ENCODE measurements at regions not wholly inside any gene's neighbourhood (a gene's known extent, or its start where the extent isn't known, plus 50 kb on each side); places are given as distances from the start of the nearest gene placed in this dataset.
"Not testable (repeated sequence)": the region's sequence is repeated elsewhere in the genome, so short reads cannot be mapped to it uniquely, and the experiment has no call there.

GRCh38 chr20:40856653-40857052 lies 167.6 kb upstream of the MAFB start:
- DNase-seq: no peak

- peak; percentile 37 for DNase-seq
Measured at GRCh38 chr20:40860487-40860902, 168.1 kb upstream of the TOP1 start.

DNA sequence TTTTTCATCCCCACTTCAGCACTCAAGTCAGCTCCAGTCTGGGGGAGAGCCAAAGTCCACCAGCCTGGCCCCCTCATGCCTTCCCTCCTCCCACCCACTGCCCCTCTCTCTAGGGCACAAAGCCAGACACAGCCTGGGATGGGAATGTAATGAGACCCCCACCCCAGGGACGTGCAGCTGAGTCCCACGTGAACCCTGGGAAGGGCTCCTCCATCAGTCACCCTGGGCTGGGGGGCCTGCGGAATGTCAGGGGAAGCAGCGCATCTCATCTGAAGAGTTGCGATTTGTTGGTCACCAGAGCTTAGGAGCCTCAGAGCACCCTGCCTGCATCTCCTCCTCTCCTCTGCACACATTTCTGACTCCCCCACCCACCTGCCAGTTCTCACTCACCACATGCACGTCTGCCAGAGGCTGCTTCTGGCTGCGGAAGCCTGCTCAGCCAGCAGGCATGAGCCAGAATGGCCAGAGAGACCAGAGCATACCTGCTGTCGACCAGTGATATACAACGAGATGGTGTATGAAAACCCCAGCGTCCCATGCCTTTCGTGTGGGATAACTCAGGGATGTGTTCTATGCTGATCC lies 167.1 kb upstream of the TOP1 start:
- DNase-seq: no peak

- no peak for DNase-seq
Measured at GRCh38 chr20:40863355-40863919, 165.2 kb upstream of the TOP1 start.

GRCh38 chr20:40864470-40864869 lies 164.2 kb upstream of the TOP1 start:
- no peak for DNase-seq

- DNase-seq: no peak
Measured at GRCh38 chr20:40865095-40865494, 163.5 kb upstream of the TOP1 start.

GRCh38 chr20:40866056-40866455 lies 162.6 kb upstream of the TOP1 start:
- DNase-seq: no peak

DNA sequence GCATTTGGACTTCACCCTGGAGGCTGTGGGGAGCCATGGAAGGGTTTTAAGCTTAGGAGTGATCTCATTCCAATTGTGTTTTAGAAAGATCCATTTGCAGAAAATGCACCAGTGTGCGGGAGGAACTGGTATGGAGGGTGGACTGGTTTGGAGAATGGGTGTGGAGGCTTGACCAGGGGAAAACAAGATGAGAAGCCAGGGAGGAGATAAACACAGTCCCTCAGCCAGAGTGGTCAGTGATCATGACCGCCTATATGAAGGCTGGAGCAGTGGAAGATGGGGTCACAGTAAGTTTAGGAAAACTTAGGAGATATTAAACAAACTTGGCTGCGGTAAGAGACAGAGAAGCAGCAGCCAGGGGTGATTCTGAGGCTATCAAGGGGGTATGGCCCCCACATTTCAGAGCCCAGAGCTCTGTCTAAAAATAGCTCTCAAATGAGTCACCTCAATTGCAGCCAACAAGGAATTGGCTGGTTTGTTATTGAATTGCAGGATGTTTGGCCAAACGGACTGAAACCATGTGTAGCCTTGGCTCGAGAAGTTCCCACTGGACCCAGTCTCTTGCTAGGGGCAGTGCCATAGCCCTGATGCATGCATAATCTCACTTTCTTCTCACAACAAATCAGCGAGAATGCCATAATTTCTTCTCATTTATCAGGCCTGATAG lies 159.9 kb upstream of the TOP1 start:
- DNase-seq: peak; percentile 69

DNA sequence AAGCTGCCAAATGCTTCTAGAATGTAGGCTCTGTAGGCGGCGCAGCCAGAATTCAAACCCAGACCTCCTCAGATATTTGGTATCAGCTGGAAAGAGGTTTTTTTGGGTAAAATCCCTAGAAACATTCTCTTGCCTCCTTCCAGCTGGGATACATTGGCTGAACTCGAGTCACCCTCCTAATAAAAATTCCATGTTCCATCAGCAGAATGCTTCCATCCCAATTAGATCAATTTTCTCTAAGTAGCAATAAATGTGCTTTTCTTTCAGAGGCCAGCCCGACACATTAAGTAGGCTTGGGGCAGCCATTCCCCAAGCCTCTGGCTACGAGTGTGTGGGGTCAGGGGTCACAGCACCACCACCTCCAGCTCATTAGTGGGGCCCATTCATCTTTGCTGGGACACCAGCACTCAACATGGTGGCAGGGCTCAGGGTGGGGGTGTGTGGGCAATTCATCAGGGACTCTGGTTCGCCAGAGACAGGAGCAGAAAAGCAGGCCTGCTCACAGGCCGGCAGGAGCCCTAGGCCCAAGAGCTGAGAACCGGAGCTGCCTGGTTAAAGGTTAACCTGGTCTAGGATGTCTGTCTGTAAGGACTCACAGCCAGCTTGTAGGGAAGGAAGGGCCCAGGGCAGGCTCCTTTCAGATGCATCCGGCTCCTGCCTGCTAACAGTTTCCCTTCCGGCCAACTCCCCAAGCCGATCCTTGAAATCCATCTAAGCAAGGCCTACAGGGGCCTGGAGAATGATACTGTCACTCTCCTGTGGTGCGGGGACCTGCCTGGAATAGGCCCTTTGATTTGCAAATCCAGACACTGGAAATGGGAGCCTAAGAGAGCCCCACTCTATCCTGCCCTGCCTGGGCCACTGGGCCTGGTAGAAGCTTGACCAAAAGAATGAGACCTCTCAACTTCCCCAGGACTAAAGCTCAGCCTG lies 159.1 kb upstream of the TOP1 start:
- DNase-seq: no peak

DNA sequence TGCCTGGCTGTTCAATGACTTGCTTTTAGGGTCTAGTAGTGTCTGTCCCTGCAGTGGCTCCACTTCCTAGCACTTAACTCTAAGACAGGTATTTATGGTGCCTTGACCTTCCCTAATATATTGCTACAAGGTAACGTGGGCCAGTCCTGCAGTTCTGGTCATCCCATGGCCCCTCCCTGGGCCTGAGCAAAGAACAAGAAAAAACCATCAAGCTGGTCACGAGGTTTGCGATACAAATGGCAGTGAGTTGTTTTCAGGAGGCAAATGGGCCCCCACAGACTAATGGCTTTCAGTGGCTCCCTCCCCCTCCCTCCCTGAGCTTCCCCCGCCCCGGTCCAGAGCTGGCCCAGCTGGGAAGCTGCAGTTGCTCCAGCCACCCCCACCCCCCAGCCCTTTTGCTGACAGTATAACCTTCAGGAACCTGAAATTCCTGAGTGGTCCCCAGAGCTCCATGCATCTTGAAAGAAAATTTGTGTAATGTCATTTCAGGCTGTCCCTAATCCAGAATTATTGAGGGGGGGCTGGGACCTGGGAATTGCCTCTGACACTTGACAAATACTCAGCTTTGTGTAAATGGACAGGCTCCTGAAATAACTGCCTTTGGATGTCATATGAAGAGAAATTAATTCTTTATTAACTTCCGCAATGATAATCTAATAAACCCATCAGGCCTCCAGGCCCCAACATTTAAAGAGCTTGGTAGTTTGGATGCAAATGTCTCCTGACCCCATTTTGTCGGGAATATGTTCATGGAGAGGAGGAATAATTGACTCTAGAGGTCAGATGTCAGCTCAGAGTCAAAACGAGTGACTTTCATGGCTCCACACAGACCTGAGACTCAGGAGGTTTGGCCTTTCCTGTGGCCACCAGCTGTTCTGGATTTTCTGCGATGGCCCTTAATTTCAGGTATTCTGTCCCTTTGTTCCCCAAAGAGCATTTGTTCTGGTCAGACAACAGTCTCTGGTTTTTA lies 153.2 kb upstream of the TOP1 start:
- DNase-seq: no peak

DNA sequence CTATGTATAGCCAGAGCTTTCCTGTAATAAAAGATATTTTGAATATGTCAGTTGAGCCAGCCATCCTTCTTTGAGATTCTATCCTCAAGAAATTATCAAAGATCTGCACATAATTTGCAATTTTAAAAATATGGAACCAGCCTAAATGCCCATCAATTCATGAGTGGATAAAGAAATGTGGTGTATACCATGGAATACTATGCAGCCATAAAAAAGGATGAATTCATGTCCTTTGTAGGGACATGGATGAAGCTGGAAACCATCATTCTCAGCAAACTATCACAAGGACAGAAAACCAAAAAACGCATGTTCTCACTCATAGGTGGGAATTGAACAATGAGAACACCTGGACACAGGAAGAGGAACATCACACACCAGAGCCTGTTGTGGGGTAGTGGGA lies 150.5 kb upstream of the TOP1 start:
- not testable (repeated sequence) for DNase-seq

DNA sequence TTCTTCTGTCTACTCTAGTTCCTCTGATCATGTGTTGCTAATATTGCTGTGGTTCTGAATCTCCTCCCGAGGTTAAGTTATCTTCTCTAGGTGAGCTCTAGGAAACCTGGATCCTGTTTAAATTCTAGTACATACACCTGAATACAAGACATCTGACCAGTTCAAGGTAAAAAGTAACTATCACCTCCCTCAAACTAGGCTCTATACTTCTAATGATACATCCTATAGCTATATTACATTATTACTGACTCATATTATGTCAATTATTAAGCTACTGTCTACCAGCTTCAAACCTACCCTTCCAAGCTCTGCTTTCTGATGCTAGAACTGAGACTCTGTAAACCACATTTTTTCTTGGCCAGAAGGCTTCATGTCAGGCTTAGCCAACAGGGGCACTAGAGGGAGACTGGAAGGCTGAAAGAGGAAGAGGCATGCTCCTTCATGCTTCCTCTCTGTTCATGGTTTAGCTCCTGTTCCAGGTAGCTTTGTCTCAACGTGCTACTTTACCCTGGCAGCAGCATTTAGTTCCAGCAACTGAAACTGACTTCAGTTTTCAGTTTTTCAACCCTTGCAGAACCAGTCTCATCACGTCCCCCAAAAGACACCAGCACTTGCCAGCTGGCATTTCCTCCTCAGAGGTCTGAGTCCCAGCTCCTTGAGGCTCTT lies 148.4 kb upstream of the TOP1 start:
- no peak for DNase-seq

GRCh38 chr20:40880729-40881109 lies 147.9 kb upstream of the TOP1 start:
- DNase-seq: no peak

GRCh38 chr20:40882152-40882551 lies 146.5 kb upstream of the TOP1 start:
- DNase-seq: no peak

DNA sequence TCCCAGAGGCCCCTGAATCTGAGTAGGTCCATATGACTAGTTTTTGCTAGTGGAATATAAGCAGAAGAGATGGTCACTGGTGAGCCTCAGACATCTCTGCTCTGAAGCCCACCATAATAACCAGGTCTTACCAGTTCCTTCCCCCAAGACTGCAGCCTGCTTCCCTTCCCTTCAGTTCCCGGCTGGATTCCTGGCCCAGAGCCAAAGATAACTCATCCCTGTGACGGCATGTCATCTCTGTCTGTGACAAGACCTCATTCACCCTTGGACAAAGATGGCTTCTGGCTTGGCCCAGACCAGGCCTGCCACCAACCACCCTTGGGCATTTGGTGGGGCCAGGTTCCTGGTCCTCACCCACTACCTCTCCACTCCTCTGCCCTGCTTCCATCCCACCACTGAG lies 145.5 kb upstream of the TOP1 start:
- DNase-seq: peak; percentile 40

- DNase-seq: no peak
Measured at GRCh38 chr20:40887105-40887504, 141.5 kb upstream of the TOP1 start.

- DNase-seq: not testable (repeated sequence)
Measured at GRCh38 chr20:40889266-40889665, 139.4 kb upstream of the TOP1 start.

GRCh38 chr20:40890181-40890580 lies 138.4 kb upstream of the TOP1 start:
- no peak for DNase-seq

- no peak for DNase-seq
Measured at GRCh38 chr20:40890635-40891034, 138.0 kb upstream of the TOP1 start.

DNA sequence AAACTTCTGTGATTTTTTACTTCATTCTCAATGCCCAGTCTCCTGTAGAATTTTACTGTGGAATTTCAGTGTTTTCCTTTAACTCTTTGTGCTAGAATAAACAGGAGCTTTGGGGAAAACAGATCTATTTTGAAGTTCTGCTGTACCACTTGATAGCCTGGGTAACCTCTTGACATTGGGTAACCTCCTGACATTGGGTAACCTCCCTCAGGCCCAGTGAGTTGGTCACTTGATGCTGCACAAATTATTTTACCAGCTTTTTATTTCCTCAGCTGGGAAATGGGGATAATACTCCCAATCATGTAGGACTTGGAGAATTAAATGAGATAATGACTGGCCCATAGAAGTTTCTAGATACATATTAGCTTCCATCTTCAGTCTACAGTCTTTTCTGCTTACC lies 137.3 kb upstream of the TOP1 start:
- no peak for DNase-seq

DNA sequence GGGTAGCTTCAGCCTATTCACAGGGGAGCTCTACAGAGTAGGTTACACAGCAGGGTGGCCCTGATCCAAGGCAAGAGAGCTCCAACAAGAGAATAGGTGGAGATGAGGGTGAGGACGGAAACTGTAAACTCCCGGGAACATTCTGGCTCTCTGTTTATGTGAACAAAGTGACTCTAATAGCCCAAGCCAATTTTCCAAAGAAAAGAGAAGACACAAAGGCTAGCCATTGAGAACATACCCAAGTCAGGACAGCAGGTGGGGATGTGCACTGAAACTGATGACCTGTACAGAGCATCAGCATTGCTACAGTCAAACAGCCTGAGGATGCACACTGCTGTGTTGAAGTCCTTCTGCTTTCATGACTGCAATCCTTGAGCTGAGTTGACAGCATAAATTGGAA lies 136.0 kb upstream of the TOP1 start:
- no peak for DNase-seq

Measured in fibroblast of skin of back (primary cell).